ENCODE measurements at regions not wholly inside any gene's neighbourhood (a gene's known extent, or its start where the extent isn't known, plus 50 kb on each side); places are given as distances from the start of the nearest gene placed in this dataset.

DNA sequence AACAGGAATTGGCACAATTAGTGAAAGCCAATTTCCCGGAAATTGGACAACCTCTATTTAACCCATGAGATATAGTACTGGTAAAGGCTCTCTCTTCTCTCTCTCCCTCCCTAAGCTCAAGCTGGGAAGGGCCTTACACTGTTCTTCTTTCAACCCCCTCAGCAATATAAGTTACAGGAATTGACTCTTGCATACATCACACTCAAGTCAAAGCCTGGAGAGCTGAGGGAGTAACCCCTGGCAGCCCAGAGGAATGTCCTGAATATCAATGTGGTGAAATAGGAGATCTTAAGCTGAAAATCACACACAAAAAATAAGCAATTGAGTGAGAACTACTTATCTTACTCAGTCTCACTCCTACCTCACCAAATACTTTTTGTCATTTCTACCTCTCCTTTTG is 186.9 kb upstream of the SPOCK3 start:
- no peak for TF ChIP-seq SP1 (IDR thresholded peaks at IDR 0.05)
- no peak for TF ChIP-seq FOXM1 (IDR thresholded peaks at IDR 0.05; ENCODE audit: borderline replicate concordance)
- TF ChIP-seq NFRKB (IDR thresholded peaks at IDR 0.05), result no peak
- TF ChIP-seq FOXA1 (IDR thresholded peaks at IDR 0.05), result no peak
- no peak for TF ChIP-seq ELF4 (IDR thresholded peaks at IDR 0.05)
- no peak for TF ChIP-seq L3MBTL2 (conservative IDR thresholded peaks at IDR 0.05)
- no peak for TF ChIP-seq ZNF384 (IDR thresholded peaks at IDR 0.05)
- no peak for TF ChIP-seq CTBP1 (IDR thresholded peaks at IDR 0.05; ENCODE audit: borderline replicate concordance)
- TF ChIP-seq BHLHE40 (IDR thresholded peaks at IDR 0.05; ENCODE audit: borderline replicate concordance), result no peak
- no peak for TF ChIP-seq SUZ12 (IDR thresholded peaks at IDR 0.05)
